Stimulated activated CD4-positive, alpha-beta T cell treated with anti-CD3 and anti-CD28 coated beads, Interleukin-12 subunit alpha, Interleukin-12 subunit beta, amount 100 ng/mL, for 48 hours (primary cell): ENCODE measurements at regions not wholly inside any gene's neighbourhood (a gene's known extent, or its start where the extent isn't known, plus 50 kb on each side); places are given as distances from the start of the nearest gene placed in this dataset.
A peak's percentile ranks its signal among the peaks of the same experiment; 100 is the strongest.

Experiments used
- DNase-seq, 3 donors: peaks; one replicate each; pipeline ENCODE4 v3.0.0-alpha.2; 2020; ENCODE audit warnings: low read depth in 2 of 3, low spot score in 1 of 3

- no peak for DNase-seq
Observed at GRCh38 chr1:201706109-201706508, 122.8 kb upstream of the IPO9 start.

GRCh38 chr1:201707027-201707426, 121.9 kb upstream of the IPO9 start:
- no peak for DNase-seq

- no peak for DNase-seq
Observed at GRCh38 chr1:201707656-201708055, 121.3 kb upstream of the IPO9 start.

- no peak for DNase-seq
Observed at GRCh38 chr1:201708085-201708512, 120.9 kb upstream of the IPO9 start.

- DNase-seq = no peak
Observed at GRCh38 chr1:201708691-201709090, 120.3 kb upstream of the IPO9 start.

GRCh38 chr1:201709564-201710295, 119.2 kb upstream of the IPO9 start:
- DNase-seq = peak; percentile 33 to 54 (median 50)

DNA sequence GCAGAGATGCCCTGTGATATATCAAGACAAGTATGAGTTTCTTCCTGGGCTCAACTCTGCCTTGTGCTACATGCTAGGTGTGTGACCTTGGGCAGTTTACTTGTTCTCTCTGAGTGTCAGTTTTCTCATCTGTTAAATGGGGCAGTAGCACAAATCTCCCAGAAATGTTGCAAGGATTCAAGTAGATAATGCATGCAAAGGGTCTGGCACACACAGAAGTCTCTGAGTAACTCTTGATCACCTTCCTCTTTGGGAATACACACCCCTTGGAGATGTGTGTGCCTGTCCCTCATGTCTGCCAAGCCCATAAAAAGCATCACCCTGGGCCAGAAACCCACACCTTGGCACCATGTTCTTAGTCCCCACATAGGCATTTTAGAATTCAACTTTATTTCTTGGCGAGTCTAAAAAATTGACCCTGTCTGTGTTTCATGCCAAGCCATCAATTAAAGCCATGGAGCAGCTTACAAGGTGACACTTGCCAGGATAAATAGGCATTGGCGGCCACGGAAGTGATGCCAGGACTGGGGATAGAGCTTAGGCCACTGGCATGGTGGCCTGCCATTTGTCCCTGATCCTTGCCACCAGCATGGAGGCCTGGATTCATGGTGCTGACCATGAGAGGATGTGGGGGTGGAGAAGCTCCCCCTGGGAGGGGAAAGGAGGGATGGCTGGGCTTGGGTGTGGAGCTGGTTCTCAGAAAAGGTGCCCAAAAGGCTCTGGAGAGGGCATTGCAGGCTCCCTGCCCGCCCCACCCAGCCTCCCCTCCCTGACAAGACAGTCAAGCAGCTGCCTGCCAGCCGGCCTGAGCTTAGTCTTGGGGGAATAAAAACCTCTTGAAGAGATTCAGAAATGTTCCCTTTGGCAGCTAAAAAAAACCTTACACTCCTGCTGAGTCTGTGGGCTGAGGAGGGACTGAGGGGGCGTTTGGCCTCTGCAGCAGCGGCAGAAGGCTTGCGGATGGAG, 118.0 kb upstream of the IPO9 start:
- no peak for DNase-seq

- DNase-seq = no peak
Observed at GRCh38 chr1:201711811-201712210, 117.1 kb upstream of the IPO9 start.

DNA sequence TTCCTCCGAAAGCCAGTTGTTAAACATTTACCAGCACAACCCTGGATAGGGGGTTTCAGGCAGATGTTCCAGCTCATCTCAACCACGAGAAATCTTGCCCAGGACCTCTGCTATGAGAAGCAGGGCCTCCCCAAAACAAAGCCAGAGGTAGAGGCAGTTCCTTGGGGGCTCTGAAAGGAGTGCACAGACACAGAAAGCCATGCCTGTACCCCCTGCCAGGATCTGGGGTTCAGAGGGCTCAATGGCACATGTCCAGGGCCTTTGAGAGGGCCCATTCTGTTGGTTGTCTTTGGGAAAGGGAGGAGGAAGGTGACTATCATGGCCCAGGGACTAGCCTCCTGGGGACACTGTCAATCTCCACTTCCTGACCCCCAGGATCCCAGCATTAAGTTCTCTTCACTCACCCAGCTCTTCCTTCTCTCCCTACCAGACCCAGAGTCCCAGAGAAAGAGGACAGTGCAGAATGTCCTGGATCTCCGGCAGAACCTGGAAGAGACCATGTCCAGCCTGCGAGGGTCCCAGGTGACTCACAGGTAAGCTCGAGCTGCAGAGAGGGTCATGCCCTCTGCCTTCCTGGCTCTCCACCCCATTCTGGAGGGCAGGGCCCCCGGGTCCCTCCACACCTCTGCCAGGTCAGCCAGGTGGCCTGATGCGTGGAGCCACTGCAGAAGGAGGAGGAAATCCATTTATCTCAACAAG, 116.4 kb upstream of the IPO9 start:
- DNase-seq = no peak

- DNase-seq = no peak
Observed at GRCh38 chr1:201713086-201713810, 115.7 kb upstream of the IPO9 start.

DNA sequence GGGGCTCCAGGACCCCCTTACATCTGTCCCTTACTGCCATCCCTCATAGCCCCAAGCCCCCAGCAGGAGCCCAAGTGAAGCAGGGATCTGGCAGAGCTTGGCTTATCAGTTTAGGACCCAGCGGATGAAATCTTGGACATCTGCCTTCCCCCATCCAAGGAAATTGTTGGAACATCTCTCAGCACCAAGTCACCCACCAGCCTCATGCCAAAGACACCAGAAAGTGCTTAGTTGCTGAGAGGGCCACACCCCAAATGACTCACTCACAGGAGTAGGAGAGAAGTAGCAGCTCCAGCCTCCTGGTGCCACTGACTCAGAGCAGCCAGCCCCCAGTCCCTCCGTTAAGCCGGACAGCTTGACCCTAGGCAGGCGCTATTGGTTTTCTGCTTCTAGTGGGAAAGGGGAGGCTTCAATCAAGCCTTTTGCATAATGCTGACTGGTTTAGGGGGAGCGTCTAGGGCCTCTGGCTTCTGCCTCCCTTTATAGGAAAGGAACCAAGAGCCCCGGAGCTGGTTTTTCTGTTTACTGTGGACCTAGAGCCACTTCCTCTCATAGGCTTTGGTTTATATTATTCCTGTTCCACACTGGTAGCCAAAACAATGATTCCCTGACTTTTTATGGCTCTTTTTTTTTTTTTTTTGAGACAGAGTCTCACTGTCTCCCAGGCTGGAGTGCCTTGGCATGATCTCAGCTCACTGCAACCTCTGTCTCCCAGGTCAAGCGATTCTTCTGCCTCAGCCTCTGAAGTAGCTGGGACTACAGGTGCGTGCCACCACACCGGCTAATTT, 114.2 kb upstream of the IPO9 start:
- DNase-seq = no peak

GRCh38 chr1:201715351-201715750, 113.6 kb upstream of the IPO9 start:
- DNase-seq = no peak

GRCh38 chr1:201715801-201716741, 112.9 kb upstream of the IPO9 start:
- no peak for DNase-seq

DNA sequence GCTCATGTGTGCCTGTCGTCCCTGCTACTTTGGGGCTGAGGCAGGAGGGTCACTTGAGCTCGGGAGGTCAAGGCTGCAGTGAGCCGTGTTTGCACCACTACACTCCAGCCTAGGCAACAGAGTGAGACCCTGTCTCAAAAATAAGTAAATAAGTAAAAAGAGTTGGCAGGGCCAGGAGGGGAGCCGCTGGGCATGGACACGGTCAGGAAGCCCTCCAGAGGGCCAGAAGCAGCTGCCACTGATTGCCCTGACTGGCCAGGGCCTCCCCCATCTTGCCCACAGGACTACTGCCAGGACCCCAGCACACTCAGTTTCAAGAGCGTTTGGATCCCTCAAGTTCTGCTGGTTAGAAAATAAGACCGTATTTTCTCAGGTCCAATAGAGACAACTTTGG, 112.2 kb upstream of the IPO9 start:
- no peak for DNase-seq

GRCh38 chr1:201717286-201717685, 111.7 kb upstream of the IPO9 start:
- no peak for DNase-seq

GRCh38 chr1:201718346-201719202, 110.4 kb upstream of the IPO9 start:
- no peak for DNase-seq

GRCh38 chr1:201719812-201720521, 109.0 kb upstream of the IPO9 start:
- no peak for DNase-seq

- no peak for DNase-seq
Observed at GRCh38 chr1:201720522-201720844, 108.5 kb upstream of the IPO9 start.
